Type B pancreatic cell (in vitro differentiated cells): ENCODE measurements at regions not wholly inside any gene's neighbourhood (a gene's known extent, or its start where the extent isn't known, plus 50 kb on each side); places are given as distances from the start of the nearest gene placed in this dataset.

Experiments used
- DNase-seq: peaks from one replicate; pipeline ENCODE4 v3.0.0; 2021; ENCODE audit warnings: mixed read lengths; ENCODE audit not compliant: unreplicated experiment; ENCODE audit errors: extremely low spot score
- H3K27ac Mint-ChIP-seq: 2 replicates; pipeline ENCODE4 v1.8.0; 2021; ENCODE audit warnings: mild to moderate bottlenecking, mixed read lengths
- H3K27me3 Mint-ChIP-seq: 2 replicates; pipeline ENCODE4 v1.8.0; 2021; ENCODE audit warnings: mixed read lengths
- H3K36me3 Mint-ChIP-seq: 2 replicates; pipeline ENCODE4 v1.8.0; 2021; ENCODE audit warnings: mixed read lengths
- H3K4me1 Mint-ChIP-seq: one replicate; pipeline ENCODE4 v1.8.0; 2021; ENCODE audit warnings: mixed read lengths; ENCODE audit not compliant: unreplicated experiment
- H3K4me3 Mint-ChIP-seq: 2 replicates; pipeline ENCODE4 v1.8.0; 2021; ENCODE audit warnings: mild to moderate bottlenecking, mixed read lengths
- H3K9me3 Mint-ChIP-seq: 2 replicates; pipeline ENCODE4 v1.8.0; 2021; ENCODE audit warnings: mixed read lengths
- TF ChIP-seq, protein P1 (sequence below): fragments of 200-600 bp; sonication (generic); conservative IDR thresholded peaks from 2 replicates; pipeline ENCODE4 v1.5.0; 2021; ENCODE audit warnings: antibody characterized with exemption, mild to moderate bottlenecking

- Mint-ChIP-seq H3K27ac (no peak overlapping the region), H3K4me1 (peaks cover 8% of the 10 kb centered on the region), H3K36me3 (no peaks in the 10 kb centered on the region), H3K9me3 (peaks cover 10% of the 10 kb centered on the region), H3K27me3 (no peaks in the 10 kb centered on the region), H3K4me3 (no peak overlapping the region)
- TF ChIP-seq, protein P1, sequence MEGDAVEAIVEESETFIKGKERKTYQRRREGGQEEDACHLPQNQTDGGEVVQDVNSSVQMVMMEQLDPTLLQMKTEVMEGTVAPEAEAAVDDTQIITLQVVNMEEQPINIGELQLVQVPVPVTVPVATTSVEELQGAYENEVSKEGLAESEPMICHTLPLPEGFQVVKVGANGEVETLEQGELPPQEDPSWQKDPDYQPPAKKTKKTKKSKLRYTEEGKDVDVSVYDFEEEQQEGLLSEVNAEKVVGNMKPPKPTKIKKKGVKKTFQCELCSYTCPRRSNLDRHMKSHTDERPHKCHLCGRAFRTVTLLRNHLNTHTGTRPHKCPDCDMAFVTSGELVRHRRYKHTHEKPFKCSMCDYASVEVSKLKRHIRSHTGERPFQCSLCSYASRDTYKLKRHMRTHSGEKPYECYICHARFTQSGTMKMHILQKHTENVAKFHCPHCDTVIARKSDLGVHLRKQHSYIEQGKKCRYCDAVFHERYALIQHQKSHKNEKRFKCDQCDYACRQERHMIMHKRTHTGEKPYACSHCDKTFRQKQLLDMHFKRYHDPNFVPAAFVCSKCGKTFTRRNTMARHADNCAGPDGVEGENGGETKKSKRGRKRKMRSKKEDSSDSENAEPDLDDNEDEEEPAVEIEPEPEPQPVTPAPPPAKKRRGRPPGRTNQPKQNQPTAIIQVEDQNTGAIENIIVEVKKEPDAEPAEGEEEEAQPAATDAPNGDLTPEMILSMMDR: no peak
- DNase-seq: no peak
These were observed 50.8 kb upstream of the GADL1 start for GRCh38 chr3:30945291-30945690.

DNA sequence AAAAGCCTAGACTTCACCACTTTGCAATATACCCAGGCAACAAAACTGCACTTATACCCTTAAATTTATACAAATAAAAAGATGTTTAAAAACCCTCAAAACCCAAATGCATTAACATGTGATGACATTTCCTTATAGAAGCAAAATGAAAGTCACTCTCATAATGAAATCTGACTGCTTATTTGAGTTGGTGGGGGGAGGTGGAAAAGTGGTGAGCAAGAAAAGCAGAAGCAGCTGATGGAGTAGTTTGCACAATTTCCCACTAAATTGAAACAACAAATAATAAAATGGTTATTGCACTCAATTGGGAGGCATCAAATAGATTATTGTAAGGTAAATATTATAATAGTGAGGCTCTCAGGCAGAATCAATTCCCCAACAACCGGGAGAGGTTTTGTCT, 54.0 kb upstream of the GADL1 start:
- H3K27me3 Mint-ChIP-seq: no peaks in the 10 kb centered on the region
- no peak overlapping the region for H3K27ac Mint-ChIP-seq
- H3K4me1 Mint-ChIP-seq: no peaks in the 10 kb centered on the region
- peaks cover 4% of the 10 kb centered on the region for H3K9me3 Mint-ChIP-seq
- DNase-seq: no peak
- no peak overlapping the region for H3K4me3 Mint-ChIP-seq
- TF ChIP-seq, protein P1: no peak
- H3K36me3 Mint-ChIP-seq: no peaks in the 10 kb centered on the region

- Mint-ChIP-seq H3K4me3 (no peak overlapping the region), H3K36me3 (no peaks in the 10 kb centered on the region), H3K9me3 (peaks cover 6% of the 10 kb centered on the region), H3K27ac (no peak overlapping the region), H3K27me3 (no peaks in the 10 kb centered on the region), H3K4me1 (no peaks in the 10 kb centered on the region)
- TF ChIP-seq, protein P1: no peak
- DNase-seq: no peak
These were observed 57.4 kb upstream of the GADL1 start for GRCh38 chr3:30951826-30952225.

- Mint-ChIP-seq H3K27ac (no peak overlapping the region), H3K4me3 (no peak overlapping the region), H3K36me3 (no peaks in the 10 kb centered on the region), H3K4me1 (no peaks in the 10 kb centered on the region), H3K27me3 (no peaks in the 10 kb centered on the region), H3K9me3 (peaks cover 3% of the 10 kb centered on the region)
- TF ChIP-seq, protein P1: no peak
- no peak for DNase-seq
These were observed 58.3 kb upstream of the GADL1 start for GRCh38 chr3:30952786-30953185.

DNA sequence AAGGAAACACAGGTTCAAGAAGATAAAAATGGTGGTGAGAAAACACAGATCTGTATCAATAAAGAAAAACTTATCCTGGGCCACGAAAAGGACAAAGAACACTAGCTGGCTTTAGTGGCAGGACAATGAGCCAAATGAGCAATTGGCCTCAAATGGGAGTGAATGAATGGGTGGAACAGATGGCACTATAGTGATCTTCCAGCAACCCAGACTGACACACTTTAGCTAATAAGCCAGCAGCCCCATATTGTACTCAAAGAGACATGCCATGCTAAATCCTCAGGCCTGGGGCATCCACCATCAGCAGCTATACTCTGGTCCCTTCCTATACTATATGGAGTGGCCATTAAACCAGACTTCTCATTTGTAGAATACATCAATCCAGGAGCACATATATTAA, 60.0 kb upstream of the GADL1 start:
- Mint-ChIP-seq H3K4me3 (no peak overlapping the region), H3K36me3 (no peaks in the 10 kb centered on the region), H3K9me3 (peaks cover 3% of the 10 kb centered on the region), H3K27ac (no peak overlapping the region), H3K27me3 (no peaks in the 10 kb centered on the region), H3K4me1 (no peaks in the 10 kb centered on the region)
- no peak for DNase-seq
- TF ChIP-seq, protein P1: no peak

GRCh38 chr3:30962084-30962483, 67.6 kb upstream of the GADL1 start:
- Mint-ChIP-seq H3K27ac (no peak overlapping the region), H3K27me3 (no peaks in the 10 kb centered on the region), H3K4me3 (no peak overlapping the region), H3K9me3 (no peaks in the 10 kb centered on the region), H3K36me3 (no peaks in the 10 kb centered on the region), H3K4me1 (no peaks in the 10 kb centered on the region)
- DNase-seq: no peak
- TF ChIP-seq, protein P1: no peak
